HG02840 (cell line): ENCODE measurements at regions not wholly inside any gene's neighbourhood (a gene's known extent, or its start where the extent isn't known, plus 50 kb on each side); places are given as distances from the start of the nearest gene placed in this dataset.

ENCODE experiments used
- ATAC-seq: cut with Tn5 transposase; IDR thresholded peaks from one replicate; pipeline ENCODE4 v1.9.1; 2021; ENCODE audit warnings: mild to moderate bottlenecking, moderate library complexity, moderate number of reproducible peaks; ENCODE audit not compliant: unreplicated experiment, low FRiP score

DNA sequence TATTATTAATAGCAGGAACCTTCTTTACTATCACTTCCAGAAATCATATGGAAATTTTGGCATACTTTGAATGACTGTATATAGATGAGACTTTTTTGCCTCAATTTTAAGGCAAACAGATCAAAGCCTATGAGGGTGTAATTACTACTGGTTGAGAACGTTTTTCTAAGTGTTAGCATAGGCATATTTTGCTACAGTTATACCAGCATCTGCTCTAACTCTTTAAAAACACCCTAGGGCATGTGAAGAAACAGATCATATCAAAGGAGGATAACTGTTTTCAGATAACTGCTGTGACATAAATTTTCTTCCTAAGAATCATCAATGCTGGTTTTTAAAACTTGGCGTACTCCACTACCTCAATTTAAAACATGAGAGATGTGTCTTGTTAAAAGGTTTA lies 1155.3 kb downstream of the FSTL5 start:
- no peak for ATAC-seq

DNA sequence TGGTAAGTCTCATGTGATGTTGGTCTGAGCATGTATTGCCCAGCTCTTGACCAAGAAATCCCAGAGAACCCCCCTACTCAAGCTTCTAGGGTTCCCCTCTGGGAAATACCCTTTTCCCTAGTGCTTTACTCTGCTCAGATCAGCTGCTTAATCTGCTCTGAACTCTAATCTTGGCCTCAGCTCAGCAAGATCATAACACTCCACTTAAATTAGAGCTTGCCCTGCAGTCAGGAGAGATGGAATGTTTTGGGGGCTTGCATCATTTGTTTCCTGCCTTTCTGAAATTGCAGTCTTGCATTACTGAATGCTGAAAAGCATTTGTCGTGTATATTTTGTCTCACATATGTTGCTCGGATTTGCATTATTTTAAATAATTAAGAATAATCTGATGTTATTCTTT lies 1153.6 kb downstream of the FSTL5 start:
- ATAC-seq = no peak
